Skeletal muscle tissue (tissue), 3 donors: ENCODE measurements at regions not wholly inside any gene's neighbourhood (a gene's known extent, or its start where the extent isn't known, plus 50 kb on each side); places are given as distances from the start of the nearest gene placed in this dataset.
A peak's percentile ranks its signal among the peaks of the same experiment; 100 is the strongest.
"Not testable (repeated sequence)": the region's sequence is repeated elsewhere in the genome, so short reads cannot be mapped to it uniquely, and the experiment has no call there.

ENCODE experiments used
- H3K27ac ChIP-seq: one replicate; pipeline ENCODE4 v1.7.0; 2013; ENCODE audit warnings: mild to moderate bottlenecking, low read depth, low read length, inconsistent platforms
- H3K27me3 ChIP-seq, 3 donors: one replicate each; pipeline ENCODE4 v1.7.0; 2013; ENCODE audit warnings: low read length in 3 of 3; ENCODE audit not compliant: control insufficient read depth in 3 of 3, insufficient read depth in 3 of 3
- H3K36me3 ChIP-seq, 3 donors: one replicate each; pipeline ENCODE4 v1.7.0; 2013; ENCODE audit warnings: low read length in 3 of 3; ENCODE audit not compliant: control insufficient read depth in 3 of 3, insufficient read depth in 3 of 3
- H3K4me1 ChIP-seq, 3 donors: one replicate each; pipeline ENCODE4 v1.7.0; 2013; ENCODE audit warnings: low read length in 3 of 3, mild to moderate bottlenecking in 3 of 3; ENCODE audit not compliant: control insufficient read depth in 3 of 3, insufficient read depth in 3 of 3
- H3K4me3 ChIP-seq, 3 donors: one replicate each; pipeline ENCODE4 v1.7.0; 2013; ENCODE audit warnings: low read length in 3 of 3
- H3K9ac ChIP-seq, 3 donors: one replicate each; pipeline ENCODE4 v1.7.0; 2013; ENCODE audit warnings: low read length in 3 of 3, mild to moderate bottlenecking in 3 of 3, moderate library complexity in 2 of 3, low read depth in 1 of 3
- H3K9me3 ChIP-seq, 3 donors: one replicate each; pipeline ENCODE4 v1.7.0; 2013; ENCODE audit warnings: low read length in 3 of 3; ENCODE audit not compliant: control insufficient read depth in 3 of 3
- donor health status: Osteomylitis.

GRCh38 chr3:22013641-22014040, 262.6 kb upstream of the ZNF385D start:
- H3K9me3 ChIP-seq = no peaks in the 10 kb centered on the region
- H3K27me3 ChIP-seq = no peaks in the 10 kb centered on the region
- no peaks in the 10 kb centered on the region for H3K4me1 ChIP-seq
- no peak overlapping the region for H3K9ac ChIP-seq
- H3K27ac ChIP-seq = no peak overlapping the region
- no peaks in the 10 kb centered on the region for H3K36me3 ChIP-seq
- no peak overlapping the region for H3K4me3 ChIP-seq

- no peaks in the 10 kb centered on the region for H3K9me3 ChIP-seq
- peak overlapping the region in 1 of 3 donors; percentile 5 for H3K4me3 ChIP-seq
- no peak overlapping the region for H3K9ac ChIP-seq
- H3K27ac ChIP-seq = no peak overlapping the region
- H3K36me3 ChIP-seq = no peaks in the 10 kb centered on the region
- no peaks in the 10 kb centered on the region for H3K27me3 ChIP-seq
- H3K4me1 ChIP-seq = no peaks in the 10 kb centered on the region
These were observed 265.2 kb upstream of the ZNF385D start for GRCh38 chr3:22016197-22016596.

- not testable (repeated sequence) for H3K4me1 ChIP-seq, H3K27ac ChIP-seq, H3K36me3 ChIP-seq
These were observed 273.6 kb upstream of the ZNF385D start for GRCh38 chr3:22024638-22025037.

GRCh38 chr3:22029480-22029879, 278.5 kb upstream of the ZNF385D start:
- H3K36me3 ChIP-seq = no peaks in the 10 kb centered on the region
- H3K9ac ChIP-seq = no peak overlapping the region
- H3K4me1 ChIP-seq = no peaks in the 10 kb centered on the region
- no peak overlapping the region for H3K4me3 ChIP-seq
- no peak overlapping the region for H3K27ac ChIP-seq
- no peaks in the 10 kb centered on the region for H3K27me3 ChIP-seq
- no peaks in the 10 kb centered on the region for H3K9me3 ChIP-seq

More at GRCh38 chr3:22024638-22025037, 273.6 kb upstream of the ZNF385D start:
- H3K4me3 ChIP-seq, H3K27me3 ChIP-seq, H3K9ac ChIP-seq, H3K9me3 ChIP-seq: not testable (repeated sequence)

GRCh38 chr3:22039161-22039560, 288.2 kb upstream of the ZNF385D start:
- Histone ChIP-seq H3K27me3 (no peaks in the 10 kb centered on the region), H3K36me3 (no peaks in the 10 kb centered on the region), H3K27ac (no peak overlapping the region), H3K9ac (no peak overlapping the region), H3K4me1 (no peaks in the 10 kb centered on the region), H3K9me3 (no peaks in the 10 kb centered on the region), H3K4me3 (no peak overlapping the region)

GRCh38 chr3:22040150-22040549, 289.1 kb upstream of the ZNF385D start:
- H3K27me3 ChIP-seq = no peaks in the 10 kb centered on the region
- H3K9me3 ChIP-seq = no peaks in the 10 kb centered on the region
- H3K36me3 ChIP-seq = no peaks in the 10 kb centered on the region
- no peak overlapping the region for H3K27ac ChIP-seq
- no peak overlapping the region for H3K9ac ChIP-seq
- no peak overlapping the region for H3K4me3 ChIP-seq
- no peaks in the 10 kb centered on the region for H3K4me1 ChIP-seq

GRCh38 chr3:22045882-22046281, 294.9 kb upstream of the ZNF385D start:
- H3K9ac ChIP-seq = no peak overlapping the region
- H3K9me3 ChIP-seq = no peaks in the 10 kb centered on the region
- H3K36me3 ChIP-seq = no peaks in the 10 kb centered on the region
- H3K27ac ChIP-seq = no peak overlapping the region
- no peak overlapping the region for H3K4me3 ChIP-seq
- no peaks in the 10 kb centered on the region for H3K4me1 ChIP-seq
- no peaks in the 10 kb centered on the region for H3K27me3 ChIP-seq

- Histone ChIP-seq H3K27ac (no peak overlapping the region), H3K27me3 (no peaks in the 10 kb centered on the region), H3K4me3 (no peak overlapping the region), H3K9ac (no peak overlapping the region), H3K4me1 (no peaks in the 10 kb centered on the region), H3K36me3 (no peaks in the 10 kb centered on the region), H3K9me3 (no peaks in the 10 kb centered on the region)
These were observed 312.5 kb upstream of the ZNF385D start for GRCh38 chr3:22063500-22063899.

- no peak overlapping the region for H3K4me3 ChIP-seq
- no peak overlapping the region for H3K9ac ChIP-seq
- H3K27ac ChIP-seq = no peak overlapping the region
- no peaks in the 10 kb centered on the region for H3K4me1 ChIP-seq
- H3K27me3 ChIP-seq = no peaks in the 10 kb centered on the region
- H3K9me3 ChIP-seq = no peaks in the 10 kb centered on the region
- H3K36me3 ChIP-seq = no peaks in the 10 kb centered on the region
These were observed 317.6 kb upstream of the ZNF385D start for GRCh38 chr3:22068619-22069018.

- Histone ChIP-seq H3K9me3 (no peaks in the 10 kb centered on the region), H3K36me3 (no peaks in the 10 kb centered on the region), H3K27me3 (no peaks in the 10 kb centered on the region), H3K4me1 (no peaks in the 10 kb centered on the region), H3K4me3 (no peak overlapping the region), H3K27ac (no peak overlapping the region), H3K9ac (no peak overlapping the region)
These were observed 337.2 kb upstream of the ZNF385D start for GRCh38 chr3:22088204-22088603.

- no peak overlapping the region for H3K4me3 ChIP-seq
- H3K4me1 ChIP-seq = no peaks in the 10 kb centered on the region
- no peaks in the 10 kb centered on the region for H3K27me3 ChIP-seq
- no peak overlapping the region for H3K9ac ChIP-seq
- H3K36me3 ChIP-seq = no peaks in the 10 kb centered on the region
- no peak overlapping the region for H3K27ac ChIP-seq
- H3K9me3 ChIP-seq = no peaks in the 10 kb centered on the region
These were observed 338.3 kb upstream of the ZNF385D start for GRCh38 chr3:22089284-22089683.
